Endodermal cell (in vitro differentiated cells): ENCODE measurements at regions not wholly inside any gene's neighbourhood (a gene's known extent, or its start where the extent isn't known, plus 50 kb on each side); places are given as distances from the start of the nearest gene placed in this dataset.

ENCODE experiments used
- DNase-seq: peaks from one replicate; pipeline ENCODE4 v3.0.0-alpha.2; 2017
- H3K27ac ChIP-seq: 2 replicates; pipeline ENCODE4 v1.5.1; 2013; ENCODE audit warnings: mild to moderate bottlenecking, low read depth, low read length, moderate library complexity
- H3K27me3 ChIP-seq: 2 replicates; pipeline ENCODE4 v1.6.1; 2013; ENCODE audit warnings: mild to moderate bottlenecking, low read length, moderate library complexity; ENCODE audit not compliant: insufficient read depth, control insufficient read depth, poor library complexity, severe bottlenecking
- H3K36me3 ChIP-seq: 2 replicates; pipeline ENCODE4 v1.7.0; 2013; ENCODE audit warnings: mild to moderate bottlenecking, low read length, moderate library complexity; ENCODE audit not compliant: control insufficient read depth, insufficient read depth
- H3K4me1 ChIP-seq: one replicate; pipeline ENCODE4 v1.7.0; 2013; ENCODE audit warnings: low read length; ENCODE audit not compliant: control insufficient read depth, insufficient read depth
- H3K4me3 ChIP-seq: 2 replicates; pipeline ENCODE4 v1.5.1; 2013; ENCODE audit warnings: mild to moderate bottlenecking, low read length, moderate library complexity
- H3K9ac ChIP-seq: 2 replicates; pipeline ENCODE4 v1.6.1; 2013; ENCODE audit warnings: mild to moderate bottlenecking, low read length, moderate library complexity; ENCODE audit not compliant: poor library complexity, severe bottlenecking; ENCODE audit errors: extremely low read depth
- H3K9me3 ChIP-seq: 2 replicates; pipeline ENCODE4 v1.6.1; 2013; ENCODE audit warnings: mild to moderate bottlenecking, low read length, moderate library complexity; ENCODE audit not compliant: control insufficient read depth
- H3K27ac Mint-ChIP-seq: 2 replicates; pipeline ENCODE4 v1.8.0; 2020; ENCODE audit warnings: mixed read lengths
- H3K27me3 Mint-ChIP-seq: 2 replicates; pipeline ENCODE4 v1.8.0; 2021; ENCODE audit warnings: mild to moderate bottlenecking, mixed read lengths; ENCODE audit not compliant: insufficient read depth
- H3K36me3 Mint-ChIP-seq: 2 replicates; pipeline ENCODE4 v1.8.0; 2020; ENCODE audit warnings: low read depth, mixed read lengths
- H3K4me1 Mint-ChIP-seq: 2 replicates; pipeline ENCODE4 v1.8.0; 2020; ENCODE audit warnings: mixed read lengths
- H3K4me3 Mint-ChIP-seq: 2 replicates; pipeline ENCODE4 v1.8.0; 2020; ENCODE audit warnings: mild to moderate bottlenecking, moderate library complexity, mixed read lengths
- H3K9me3 Mint-ChIP-seq: 2 replicates; pipeline ENCODE4 v1.8.0; 2020; ENCODE audit warnings: mild to moderate bottlenecking, mixed read lengths
- CTCF ChIP-seq: fragments of 200-600 bp; sonication (generic); conservative IDR thresholded peaks from 2 replicates; pipeline ENCODE4 v1.5.0; 2021; ENCODE audit warnings: antibody characterized with exemption, mild to moderate bottlenecking
- WGBS, 2 experiments: methylation state at CpG; one replicate each; pipeline versions ENCODE4 v1.1.5 to v1.1.7; 2013; ENCODE audit warnings: missing lambda C conversion rate in 2 of 2, mixed read lengths in 1 of 2; ENCODE audit not compliant: insufficient coverage in 1 of 2, insufficient read length in 1 of 2; 5-methylcytosine and 5-hydroxymethylcytosine counted together

- peaks cover 9% of the 10 kb centered on the region for H3K4me1 Mint-ChIP-seq
- peaks cover 4% of the 10 kb centered on the region for H3K4me1 ChIP-seq
- no peak overlapping the region for H3K4me3 Mint-ChIP-seq
- no peak for TF ChIP-seq CTCF
- no peaks in the 10 kb centered on the region for H3K36me3 Mint-ChIP-seq
- 88 to 89% methylated on average over 4 of the region's 4 CpGs for WGBS, 2 experiments
- no peaks in the 10 kb centered on the region for H3K27me3 ChIP-seq
- H3K27ac Mint-ChIP-seq = no peak overlapping the region
- DNase-seq = no peak
- H3K9me3 Mint-ChIP-seq = no peaks in the 10 kb centered on the region
- H3K27me3 Mint-ChIP-seq = no peaks in the 10 kb centered on the region
- no peaks in the 10 kb centered on the region for H3K9me3 ChIP-seq
- H3K4me3 ChIP-seq = no peak overlapping the region
- H3K9ac ChIP-seq = no peak overlapping the region
- H3K27ac ChIP-seq = no peak overlapping the region
- H3K36me3 ChIP-seq = no peaks in the 10 kb centered on the region
Measured at GRCh38 chr4:28966982-28967381, 1753.2 kb upstream of the PCDH7 start.

GRCh38 chr4:28973587-28974350, 1746.4 kb upstream of the PCDH7 start:
- Histone ChIP-seq H3K4me3 (no peak overlapping the region), H3K4me1 (peaks cover 8% of the 10 kb centered on the region), H3K9me3 (no peaks in the 10 kb centered on the region), H3K9ac (no peak overlapping the region), H3K27me3 (no peaks in the 10 kb centered on the region), H3K27ac (no peak overlapping the region), H3K36me3 (no peaks in the 10 kb centered on the region)
- Mint-ChIP-seq H3K27ac (no peak overlapping the region), H3K36me3 (no peaks in the 10 kb centered on the region), H3K4me1 (peaks cover 9% of the 10 kb centered on the region), H3K9me3 (no peaks in the 10 kb centered on the region), H3K27me3 (no peaks in the 10 kb centered on the region), H3K4me3 (no peak overlapping the region)
- TF ChIP-seq CTCF = no peak
- no peak for DNase-seq
- 63 to 69% methylated on average over 2 to 3 of the region's 3 CpGs for WGBS, 2 experiments

GRCh38 chr4:28976369-28976768, 1743.8 kb upstream of the PCDH7 start:
- H3K27ac ChIP-seq = no peak overlapping the region
- no peak overlapping the region for H3K4me3 ChIP-seq
- no peak overlapping the region for H3K9ac ChIP-seq
- H3K4me3 Mint-ChIP-seq = no peak overlapping the region
- H3K9me3 Mint-ChIP-seq = no peaks in the 10 kb centered on the region
- WGBS, 2 experiments = 79 to 88% methylated on average over 1 of the region's 1 CpG
- H3K4me1 ChIP-seq = peaks cover 7% of the 10 kb centered on the region
- H3K36me3 Mint-ChIP-seq = no peaks in the 10 kb centered on the region
- no peak for DNase-seq
- no peaks in the 10 kb centered on the region for H3K9me3 ChIP-seq
- no peaks in the 10 kb centered on the region for H3K36me3 ChIP-seq
- no peaks in the 10 kb centered on the region for H3K27me3 Mint-ChIP-seq
- H3K27ac Mint-ChIP-seq = no peak overlapping the region
- TF ChIP-seq CTCF = no peak
- H3K27me3 ChIP-seq = no peaks in the 10 kb centered on the region
- H3K4me1 Mint-ChIP-seq = peaks cover 3% of the 10 kb centered on the region
